ENCODE measurements at regions not wholly inside any gene's neighbourhood (a gene's known extent, or its start where the extent isn't known, plus 50 kb on each side); places are given as distances from the start of the nearest gene placed in this dataset.

DNA sequence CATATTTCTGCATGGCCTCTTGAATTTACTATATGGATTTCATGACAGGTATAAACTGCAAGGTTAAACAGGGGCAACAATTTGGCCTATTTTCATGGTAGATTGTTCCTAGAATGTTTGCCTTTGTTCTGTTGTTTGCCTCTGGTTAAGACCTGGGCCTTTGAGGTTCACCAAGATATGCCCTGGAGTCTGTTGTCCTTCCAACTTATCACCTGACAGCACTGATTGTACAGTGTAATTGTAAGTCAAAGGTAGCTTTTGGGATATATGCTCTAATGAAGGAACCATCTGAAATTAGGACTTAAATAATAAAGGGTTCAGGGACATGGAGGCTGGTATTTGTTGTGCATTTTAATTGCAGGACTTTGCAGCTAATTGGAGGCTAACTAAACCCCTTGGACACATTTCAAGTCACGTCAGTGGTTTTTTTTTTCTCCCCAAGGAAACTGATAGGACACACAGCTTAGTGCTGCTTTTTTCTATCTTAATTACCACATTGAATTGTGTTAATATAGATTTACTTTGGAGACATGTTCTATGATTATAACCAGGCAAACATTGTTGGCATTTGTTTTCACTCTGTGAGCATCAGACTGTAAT is 771.2 kb upstream of the LINC00305 start:
- Mint-ChIP-seq H3K27me3 (ENCODE audit: unreplicated experiment) (no peaks in the 10 kb centered on the region), H3K36me3 (ENCODE audit: unreplicated experiment) (no peaks in the 10 kb centered on the region), H3K4me1 (ENCODE audit: unreplicated experiment) (no peaks in the 10 kb centered on the region), H3K27ac (ENCODE audit: unreplicated experiment) (no peak overlapping the region), H3K4me3 (ENCODE audit: unreplicated experiment) (no peak overlapping the region), H3K9me3 (ENCODE audit: unreplicated experiment) (no peaks in the 10 kb centered on the region)
- no peak for DNase-seq (ENCODE audit: extremely low spot score, unreplicated experiment)
- TF ChIP-seq, protein P1, sequence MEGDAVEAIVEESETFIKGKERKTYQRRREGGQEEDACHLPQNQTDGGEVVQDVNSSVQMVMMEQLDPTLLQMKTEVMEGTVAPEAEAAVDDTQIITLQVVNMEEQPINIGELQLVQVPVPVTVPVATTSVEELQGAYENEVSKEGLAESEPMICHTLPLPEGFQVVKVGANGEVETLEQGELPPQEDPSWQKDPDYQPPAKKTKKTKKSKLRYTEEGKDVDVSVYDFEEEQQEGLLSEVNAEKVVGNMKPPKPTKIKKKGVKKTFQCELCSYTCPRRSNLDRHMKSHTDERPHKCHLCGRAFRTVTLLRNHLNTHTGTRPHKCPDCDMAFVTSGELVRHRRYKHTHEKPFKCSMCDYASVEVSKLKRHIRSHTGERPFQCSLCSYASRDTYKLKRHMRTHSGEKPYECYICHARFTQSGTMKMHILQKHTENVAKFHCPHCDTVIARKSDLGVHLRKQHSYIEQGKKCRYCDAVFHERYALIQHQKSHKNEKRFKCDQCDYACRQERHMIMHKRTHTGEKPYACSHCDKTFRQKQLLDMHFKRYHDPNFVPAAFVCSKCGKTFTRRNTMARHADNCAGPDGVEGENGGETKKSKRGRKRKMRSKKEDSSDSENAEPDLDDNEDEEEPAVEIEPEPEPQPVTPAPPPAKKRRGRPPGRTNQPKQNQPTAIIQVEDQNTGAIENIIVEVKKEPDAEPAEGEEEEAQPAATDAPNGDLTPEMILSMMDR (IDR thresholded peaks at IDR 0.05): no peak

DNA sequence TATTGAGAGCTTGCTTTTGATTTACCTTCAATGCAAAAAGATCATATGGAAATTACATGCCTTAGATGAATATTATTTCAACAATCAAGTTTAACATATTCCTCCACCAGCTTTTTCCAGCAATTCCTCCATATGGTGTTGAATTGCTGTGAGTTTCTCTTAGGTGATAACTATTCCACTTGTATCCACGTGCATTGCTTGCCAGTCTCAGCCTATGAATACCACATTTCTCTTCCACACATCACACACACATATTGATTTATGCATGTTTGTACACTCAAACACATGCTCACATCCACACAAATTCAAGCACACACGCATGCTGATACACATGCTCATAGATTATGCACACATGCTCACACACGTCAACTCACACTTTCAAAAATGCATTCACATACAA is 770.0 kb upstream of the LINC00305 start:
- Mint-ChIP-seq H3K36me3 (ENCODE audit: unreplicated experiment) (no peaks in the 10 kb centered on the region), H3K4me1 (ENCODE audit: unreplicated experiment) (no peaks in the 10 kb centered on the region), H3K9me3 (ENCODE audit: unreplicated experiment) (peaks cover 2% of the 10 kb centered on the region), H3K27ac (ENCODE audit: unreplicated experiment) (no peak overlapping the region), H3K27me3 (ENCODE audit: unreplicated experiment) (no peaks in the 10 kb centered on the region), H3K4me3 (ENCODE audit: unreplicated experiment) (no peak overlapping the region)
- no peak for DNase-seq (ENCODE audit: extremely low spot score, unreplicated experiment)
- TF ChIP-seq, protein P1 (IDR thresholded peaks at IDR 0.05): no peak

DNA sequence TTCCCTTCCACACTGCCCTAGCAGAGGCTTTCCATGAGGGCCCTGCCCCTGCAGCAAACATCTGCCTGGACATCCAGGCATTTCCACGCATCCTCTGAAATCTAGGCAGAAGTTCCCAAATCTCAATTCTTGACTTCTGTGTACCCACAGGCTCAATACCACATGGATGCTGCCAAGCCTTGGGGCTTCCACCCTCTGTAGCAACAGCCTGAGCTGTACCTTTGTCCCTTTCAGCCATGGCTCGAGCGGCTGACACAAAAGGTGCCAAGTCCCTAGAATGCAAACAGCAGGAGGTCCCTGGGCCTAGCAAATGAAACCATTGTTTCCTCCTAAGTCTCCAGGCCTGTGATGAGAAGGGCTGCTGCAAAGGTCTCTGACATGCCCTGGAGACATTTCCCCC is 744.5 kb upstream of the LINC00305 start:
- no peak for DNase-seq (ENCODE audit: extremely low spot score, unreplicated experiment)
- H3K4me1 Mint-ChIP-seq (ENCODE audit: unreplicated experiment): no peaks in the 10 kb centered on the region
- TF ChIP-seq, protein P1 (IDR thresholded peaks at IDR 0.05): no peak
- H3K27ac Mint-ChIP-seq (ENCODE audit: unreplicated experiment): no peak overlapping the region
- peaks cover 24% of the 10 kb centered on the region for H3K9me3 Mint-ChIP-seq (ENCODE audit: unreplicated experiment)
- H3K27me3 Mint-ChIP-seq (ENCODE audit: unreplicated experiment): no peaks in the 10 kb centered on the region
- H3K36me3 Mint-ChIP-seq (ENCODE audit: unreplicated experiment): no peaks in the 10 kb centered on the region
- no peak overlapping the region for H3K4me3 Mint-ChIP-seq (ENCODE audit: unreplicated experiment)

DNA sequence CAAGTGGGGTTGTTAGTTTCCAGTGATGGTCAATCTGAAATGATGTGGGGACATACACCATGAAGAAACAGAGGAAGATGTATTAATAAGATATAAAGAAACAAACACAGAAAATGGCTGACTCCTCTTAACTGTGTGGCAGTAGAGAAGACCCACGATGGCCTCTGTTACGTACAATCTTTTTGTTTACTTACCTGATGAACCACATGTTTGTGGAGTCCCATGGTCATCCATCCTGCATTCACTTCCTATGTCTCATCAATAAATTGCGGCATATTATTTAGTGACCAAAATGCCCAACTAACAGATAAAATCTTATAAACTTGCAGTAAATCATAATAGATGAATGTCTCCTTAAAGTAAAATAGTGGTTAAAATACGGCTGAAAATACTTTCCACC is 740.1 kb upstream of the LINC00305 start:
- Mint-ChIP-seq H3K4me3 (ENCODE audit: unreplicated experiment) (no peak overlapping the region), H3K36me3 (ENCODE audit: unreplicated experiment) (no peaks in the 10 kb centered on the region), H3K27me3 (ENCODE audit: unreplicated experiment) (no peaks in the 10 kb centered on the region), H3K27ac (ENCODE audit: unreplicated experiment) (no peak overlapping the region), H3K4me1 (ENCODE audit: unreplicated experiment) (no peaks in the 10 kb centered on the region), H3K9me3 (ENCODE audit: unreplicated experiment) (peaks cover 8% of the 10 kb centered on the region)
- TF ChIP-seq, protein P1 (IDR thresholded peaks at IDR 0.05): no peak
- DNase-seq (ENCODE audit: extremely low spot score, unreplicated experiment): no peak

DNA sequence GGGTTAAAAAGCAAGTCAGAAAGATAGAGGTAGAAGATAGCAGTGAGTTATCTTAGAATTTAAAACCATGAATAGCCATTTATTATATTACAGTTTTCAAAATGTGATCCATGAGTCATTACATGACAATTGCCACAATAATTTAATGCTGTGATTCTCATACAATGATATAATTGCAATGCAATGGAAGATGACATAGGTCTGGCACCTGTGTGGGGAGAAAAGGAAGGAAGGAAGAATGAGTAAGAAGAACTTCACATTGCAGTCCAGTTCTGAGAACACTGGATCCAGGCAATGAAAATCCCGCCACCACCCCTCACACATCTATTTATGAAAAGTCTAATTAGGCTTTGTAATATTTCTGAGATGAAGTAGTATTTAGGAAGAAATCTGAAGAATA is 738.1 kb upstream of the LINC00305 start:
- no peak overlapping the region for H3K27ac Mint-ChIP-seq (ENCODE audit: unreplicated experiment)
- H3K4me1 Mint-ChIP-seq (ENCODE audit: unreplicated experiment): no peaks in the 10 kb centered on the region
- DNase-seq (ENCODE audit: extremely low spot score, unreplicated experiment): no peak
- no peaks in the 10 kb centered on the region for H3K27me3 Mint-ChIP-seq (ENCODE audit: unreplicated experiment)
- no peak overlapping the region for H3K4me3 Mint-ChIP-seq (ENCODE audit: unreplicated experiment)
- TF ChIP-seq, protein P1 (IDR thresholded peaks at IDR 0.05): no peak
- H3K9me3 Mint-ChIP-seq (ENCODE audit: unreplicated experiment): peaks cover 5% of the 10 kb centered on the region
- no peaks in the 10 kb centered on the region for H3K36me3 Mint-ChIP-seq (ENCODE audit: unreplicated experiment)

Measured in osteocyte (in vitro differentiated cells).